Naive B cell (primary cell): ENCODE measurements at regions not wholly inside any gene's neighbourhood (a gene's known extent, or its start where the extent isn't known, plus 50 kb on each side); places are given as distances from the start of the nearest gene placed in this dataset.

Source experiments
- ATAC-seq, 2 donors: fragments of 150-1000 bp; cut with Tn5 transposase; 2 replicates each; pipeline ENCODE4 v1.10.0; 2021; ENCODE audit warnings: low read depth in 2 of 2, mild to moderate bottlenecking in 2 of 2, moderate library complexity in 2 of 2
- DNase-seq: peaks from one replicate; pipeline ENCODE4 v3.0.0; 2022
- H3K27ac Mint-ChIP-seq, 6 donors: one replicate each; pipeline ENCODE4 v1.8.0; 2020 to 2022; ENCODE audit warnings: mild to moderate bottlenecking in 6 of 6, mixed read lengths in 6 of 6, moderate library complexity in 5 of 6, inconsistent platforms in 2 of 6
- H3K27me3 Mint-ChIP-seq, 3 donors: one replicate each; pipeline ENCODE4 v1.8.0; 2021 to 2022; ENCODE audit warnings: mixed read lengths in 3 of 3, mild to moderate bottlenecking in 1 of 3
- H3K36me3 Mint-ChIP-seq, 2 donors: one replicate each; pipeline ENCODE4 v1.8.0; 2020 to 2022; ENCODE audit warnings: mixed read lengths in 2 of 2, inconsistent platforms in 1 of 2, mild to moderate bottlenecking in 1 of 2
- H3K4me1 Mint-ChIP-seq, 3 donors: one replicate each; pipeline ENCODE4 v1.8.0; 2020 to 2022; ENCODE audit warnings: mixed read lengths in 3 of 3, inconsistent platforms in 1 of 3, mild to moderate bottlenecking in 1 of 3, moderate library complexity in 1 of 3
- H3K4me3 Mint-ChIP-seq, 8 donors: one replicate each; pipeline ENCODE4 v1.8.0; 2020 to 2022; ENCODE audit warnings: mild to moderate bottlenecking in 8 of 8, mixed read lengths in 8 of 8, moderate library complexity in 8 of 8, inconsistent platforms in 2 of 8
- H3K9me3 Mint-ChIP-seq, 7 donors: one replicate each; pipeline ENCODE4 v1.8.0; 2020 to 2022; ENCODE audit warnings: mixed read lengths in 7 of 7, mild to moderate bottlenecking in 5 of 7, inconsistent platforms in 2 of 7, moderate library complexity in 1 of 7

DNA sequence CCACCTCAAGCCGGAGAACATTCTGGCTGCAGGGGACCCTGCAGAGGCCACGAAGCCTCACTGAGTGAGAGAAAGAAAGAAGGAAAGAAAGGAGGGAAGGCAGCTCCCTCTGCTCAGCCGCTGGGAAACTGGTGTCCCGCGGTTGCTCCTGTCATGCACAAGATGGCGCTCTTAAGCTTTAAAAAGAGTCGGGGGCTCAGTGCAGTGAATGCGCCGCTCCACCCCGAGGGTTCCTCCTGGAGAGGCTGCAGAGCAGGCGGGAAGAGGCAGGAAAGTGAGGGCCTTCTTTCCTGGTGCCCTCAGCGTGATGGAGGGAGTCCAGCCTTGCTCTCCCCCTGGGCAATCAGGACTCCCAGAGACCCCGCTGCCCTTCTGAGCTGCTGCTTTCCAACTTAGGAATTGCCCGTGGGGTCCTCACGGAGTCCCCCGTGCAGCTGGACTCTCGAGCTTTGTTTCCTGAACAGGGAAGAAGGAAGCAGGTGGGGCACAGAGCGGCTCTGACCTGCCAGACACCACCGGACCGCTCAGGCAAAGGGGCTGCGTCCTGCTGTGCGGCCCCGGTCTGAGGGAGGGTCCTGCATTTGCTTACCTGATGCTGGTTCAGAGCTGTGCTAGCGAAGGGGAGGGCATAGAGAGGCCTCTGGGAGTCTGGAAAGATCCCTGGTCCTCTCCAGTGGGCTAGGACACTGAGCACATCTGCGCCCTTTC, 141.9 kb upstream of the MKI67 start:
- H3K36me3 Mint-ChIP-seq: no peaks in the 10 kb centered on the region

DNA sequence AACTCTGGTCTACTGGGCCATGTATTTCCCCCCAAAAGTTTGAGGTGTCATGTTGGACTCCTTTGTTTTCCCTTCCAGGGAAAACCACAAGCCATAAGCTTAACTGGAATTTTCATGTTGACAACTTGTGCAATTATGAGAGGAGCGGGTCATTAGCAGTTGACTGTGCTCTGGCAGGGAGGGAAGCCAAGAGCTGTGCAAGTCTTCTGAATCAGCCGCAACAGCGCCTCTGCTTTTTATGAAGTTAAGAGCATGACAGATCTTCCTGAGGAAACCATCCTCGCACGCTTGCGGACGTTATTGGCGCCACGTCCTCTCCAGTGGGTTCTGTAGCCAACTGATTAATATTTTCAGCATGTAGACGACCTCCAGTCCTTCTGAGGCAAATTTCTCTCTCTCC, 148.7 kb upstream of the MKI67 start:
- Mint-ChIP-seq H3K4me3 (peak overlapping the region in 4 of 8 donors; percentile 5 to 74 (median 22)), H3K36me3 (no peaks in the 10 kb centered on the region), H3K27ac (peak overlapping the region in 2 of 6 donors; percentile 1 to 2), H3K4me1 (peaks cover 6 to 11% (median 6%) of the 10 kb centered on the region in 3 donors), H3K27me3 (peaks cover 45 to 56% (median 56%) of the 10 kb centered on the region in 3 donors), H3K9me3 (no peaks in the 10 kb centered on the region)
- DNase-seq: no peak
- no peak for ATAC-seq

More for the DNA sequence above, 141.9 kb upstream of the MKI67 start:
- Mint-ChIP-seq H3K4me1 (peaks cover 0 to 5% (median 4%) of the 10 kb centered on the region in 3 donors), H3K4me3 (no peak overlapping the region), H3K27me3 (peaks cover 52 to 76% (median 60%) of the 10 kb centered on the region in 3 donors), H3K27ac (no peak overlapping the region), H3K9me3 (no peaks in the 10 kb centered on the region)
- DNase-seq: no peak
- ATAC-seq: no peak

GRCh38 chr10:128275388-128276177, 149.4 kb upstream of the MKI67 start:
- H3K4me3 Mint-ChIP-seq: peak overlapping the region in 6 of 8 donors; percentile 5 to 74 (median 33)
- peak overlapping the region in 2 of 6 donors; percentile 1 to 2 for H3K27ac Mint-ChIP-seq
- H3K36me3 Mint-ChIP-seq: no peaks in the 10 kb centered on the region
- ATAC-seq (no peak), DNase-seq (no peak)
- H3K4me1 Mint-ChIP-seq: peaks cover 6 to 11% (median 6%) of the 10 kb centered on the region in 3 donors
- H3K27me3 Mint-ChIP-seq: peaks cover 39 to 56% (median 53%) of the 10 kb centered on the region in 3 donors
- H3K9me3 Mint-ChIP-seq: no peaks in the 10 kb centered on the region

DNA sequence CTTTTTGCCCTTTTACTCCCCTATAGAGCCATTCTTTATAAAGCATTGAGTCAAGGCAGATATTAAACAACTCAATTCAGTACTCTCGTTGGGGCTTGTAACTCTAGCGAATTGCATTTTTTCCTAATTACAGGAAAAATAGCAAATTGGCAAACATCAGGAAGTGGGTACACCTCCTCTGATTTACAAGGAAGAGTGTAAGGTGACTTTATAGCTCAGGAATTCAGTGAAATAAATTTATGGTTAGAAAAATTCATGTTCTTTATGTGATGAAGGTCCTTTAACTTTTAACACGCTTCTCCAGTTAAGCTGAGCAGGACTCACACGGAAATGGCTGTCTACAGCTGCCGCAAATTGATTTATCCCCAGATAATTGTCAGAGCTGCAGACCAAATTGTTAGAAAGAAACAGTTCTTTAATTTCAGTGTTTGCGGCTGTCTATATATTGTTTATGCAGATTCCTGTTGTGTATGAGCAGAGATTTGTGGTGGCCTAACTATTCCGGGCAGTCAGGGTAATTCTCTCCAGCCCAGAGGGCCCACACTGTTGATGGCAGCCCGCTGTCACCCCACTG, 151.1 kb upstream of the MKI67 start:
- H3K27ac Mint-ChIP-seq: no peak overlapping the region
- H3K4me3 Mint-ChIP-seq: no peak overlapping the region

GRCh38 chr10:128278362-128278761, 152.1 kb upstream of the MKI67 start:
- peaks cover 6 to 11% (median 6%) of the 10 kb centered on the region in 3 donors for H3K4me1 Mint-ChIP-seq
- DNase-seq: no peak
- H3K27me3 Mint-ChIP-seq: peaks cover 30 to 35% (median 32%) of the 10 kb centered on the region in 3 donors
- no peak overlapping the region for H3K4me3 Mint-ChIP-seq
- H3K27ac Mint-ChIP-seq: no peak overlapping the region
- H3K36me3 Mint-ChIP-seq: no peaks in the 10 kb centered on the region
- no peaks in the 10 kb centered on the region for H3K9me3 Mint-ChIP-seq
- ATAC-seq: no peak

More for the DNA sequence above, 151.1 kb upstream of the MKI67 start:
- Mint-ChIP-seq H3K4me1 (peaks cover 6 to 11% (median 6%) of the 10 kb centered on the region in 3 donors), H3K36me3 (no peaks in the 10 kb centered on the region), H3K9me3 (no peaks in the 10 kb centered on the region), H3K27me3 (peaks cover 30 to 45% (median 40%) of the 10 kb centered on the region in 3 donors)
- no peak for DNase-seq
- no peak for ATAC-seq

GRCh38 chr10:128280271-128280670, 154.0 kb upstream of the MKI67 start:
- H3K9me3 Mint-ChIP-seq: peaks cover 0 to 2% (median 0%) of the 10 kb centered on the region in 7 donors
- H3K27me3 Mint-ChIP-seq: peaks cover 28 to 44% (median 41%) of the 10 kb centered on the region in 3 donors
- peaks cover 2 to 6% (median 3%) of the 10 kb centered on the region in 3 donors for H3K4me1 Mint-ChIP-seq
- no peaks in the 10 kb centered on the region for H3K36me3 Mint-ChIP-seq
- H3K27ac Mint-ChIP-seq: no peak overlapping the region
- ATAC-seq (no peak), DNase-seq (no peak)
- no peak overlapping the region for H3K4me3 Mint-ChIP-seq

GRCh38 chr10:128281343-128281742, 155.1 kb upstream of the MKI67 start:
- no peak for ATAC-seq
- Mint-ChIP-seq H3K27me3 (peaks cover 36 to 52% (median 49%) of the 10 kb centered on the region in 3 donors), H3K4me3 (no peak overlapping the region), H3K27ac (no peak overlapping the region), H3K36me3 (no peaks in the 10 kb centered on the region), H3K4me1 (no peaks in the 10 kb centered on the region), H3K9me3 (peaks cover 0 to 4% (median 0%) of the 10 kb centered on the region in 7 donors)
- no peak for DNase-seq

- DNase-seq (no peak), ATAC-seq (no peak)
- Mint-ChIP-seq H3K4me3 (no peak overlapping the region), H3K9me3 (peaks cover 0 to 4% (median 0%) of the 10 kb centered on the region in 7 donors), H3K4me1 (no peaks in the 10 kb centered on the region), H3K27me3 (peaks cover 33 to 53% (median 47%) of the 10 kb centered on the region in 3 donors), H3K36me3 (no peaks in the 10 kb centered on the region), H3K27ac (no peak overlapping the region)
Observed at GRCh38 chr10:128281861-128282260, 155.6 kb upstream of the MKI67 start.

GRCh38 chr10:128286141-128286761, 160.0 kb upstream of the MKI67 start:
- peaks cover 40 to 57% (median 56%) of the 10 kb centered on the region in 3 donors for H3K27me3 Mint-ChIP-seq
- H3K36me3 Mint-ChIP-seq: peaks cover 10 to 12% of the 10 kb centered on the region in 2 donors
- no peak overlapping the region for H3K27ac Mint-ChIP-seq
- peaks cover 3 to 29% (median 16%) of the 10 kb centered on the region in 7 donors for H3K9me3 Mint-ChIP-seq
- no peaks in the 10 kb centered on the region for H3K4me1 Mint-ChIP-seq
- ATAC-seq (no peak), DNase-seq (no peak)
- H3K4me3 Mint-ChIP-seq: no peak overlapping the region

DNA sequence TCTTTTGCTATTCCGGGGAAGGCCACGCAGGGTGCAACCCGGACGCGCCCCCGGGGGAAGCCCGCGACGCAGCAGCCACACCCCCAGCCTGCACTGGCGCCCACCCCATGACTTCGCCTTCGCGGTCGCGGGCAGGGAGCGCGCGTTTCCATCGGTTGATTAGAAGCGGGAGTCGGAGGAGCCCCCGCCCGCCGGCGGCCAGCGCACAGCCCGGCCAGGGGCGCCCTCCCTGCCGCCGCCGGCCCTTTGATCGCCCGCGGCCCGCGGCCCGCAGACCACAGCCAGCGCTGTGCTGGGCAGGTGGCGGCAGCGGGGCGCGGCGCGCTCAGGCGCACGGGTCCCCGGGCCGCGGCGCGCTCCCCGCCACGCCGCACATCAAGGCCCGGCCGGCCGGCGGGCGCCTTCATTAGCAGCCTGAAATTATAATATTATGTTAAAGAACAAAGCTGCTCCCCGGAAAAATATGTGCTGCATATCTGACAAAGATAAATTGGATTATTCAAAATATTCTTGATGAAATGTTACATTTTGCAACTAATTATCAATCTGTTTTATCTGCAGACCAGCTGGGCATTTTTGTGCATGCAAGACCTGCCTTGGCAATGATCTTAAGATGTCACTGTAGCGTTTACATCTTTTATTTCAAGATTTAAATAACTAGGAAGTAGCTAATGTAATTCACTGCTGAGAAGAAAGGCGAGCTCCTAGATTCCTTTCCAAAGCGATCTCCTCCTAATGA, 160.7 kb upstream of the MKI67 start:
- Mint-ChIP-seq H3K36me3 (peaks cover 10 to 12% of the 10 kb centered on the region in 2 donors), H3K27me3 (peaks cover 40 to 62% (median 57%) of the 10 kb centered on the region in 3 donors), H3K27ac (no peak overlapping the region), H3K9me3 (peaks cover 6 to 32% (median 17%) of the 10 kb centered on the region in 7 donors), H3K4me1 (no peaks in the 10 kb centered on the region), H3K4me3 (no peak overlapping the region)
- ATAC-seq (no peak), DNase-seq (no peak)

DNA sequence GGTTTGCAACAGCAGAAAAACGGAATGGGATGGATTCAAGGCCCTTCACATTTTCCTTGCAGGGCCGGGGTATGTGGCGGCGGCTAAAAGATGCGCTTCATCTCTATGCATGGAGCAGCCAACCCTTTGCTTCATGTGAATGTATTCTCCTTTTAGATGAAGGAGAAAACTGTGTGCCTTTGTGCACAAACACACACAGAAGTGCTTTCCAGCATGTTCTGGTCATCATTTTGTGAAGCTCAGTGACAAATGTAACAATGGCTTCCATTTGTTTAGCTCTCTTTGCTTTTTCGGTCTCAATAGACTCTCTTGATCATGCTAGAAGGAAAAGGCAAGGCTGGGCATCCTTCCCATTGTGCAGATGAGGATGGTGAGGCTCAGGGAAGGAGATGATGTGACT, 161.7 kb upstream of the MKI67 start:
- ATAC-seq: no peak
- peaks cover 43 to 65% (median 57%) of the 10 kb centered on the region in 3 donors for H3K27me3 Mint-ChIP-seq
- no peaks in the 10 kb centered on the region for H3K4me1 Mint-ChIP-seq
- no peak overlapping the region for H3K27ac Mint-ChIP-seq
- DNase-seq: no peak
- peaks cover 6 to 32% (median 17%) of the 10 kb centered on the region in 7 donors for H3K9me3 Mint-ChIP-seq
- H3K4me3 Mint-ChIP-seq: peak overlapping the region in 1 of 8 donors; percentile 73
- peaks cover 10 to 12% of the 10 kb centered on the region in 2 donors for H3K36me3 Mint-ChIP-seq

DNA sequence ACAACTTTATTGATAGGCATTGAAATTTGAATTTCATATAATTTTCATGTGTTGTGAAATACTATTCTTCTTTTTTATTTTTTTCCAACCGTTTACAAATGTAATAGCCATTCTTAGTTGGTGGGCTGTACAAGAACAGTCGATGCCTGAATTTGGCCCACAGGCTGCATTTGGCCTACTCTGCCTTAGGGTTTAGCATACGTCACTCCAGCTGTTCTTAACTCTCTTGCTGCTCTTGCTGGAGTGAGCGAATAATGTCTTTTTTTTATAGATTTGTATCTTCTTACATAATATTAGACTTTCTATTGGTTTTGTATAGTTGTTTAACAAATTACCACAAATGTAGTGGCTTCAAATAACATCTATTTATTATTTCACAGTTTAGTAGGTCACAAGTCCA, 163.4 kb upstream of the MKI67 start:
- Mint-ChIP-seq H3K4me1 (no peaks in the 10 kb centered on the region), H3K27me3 (peaks cover 38 to 54% (median 52%) of the 10 kb centered on the region in 3 donors), H3K36me3 (peaks cover 10 to 12% of the 10 kb centered on the region in 2 donors), H3K27ac (no peak overlapping the region), H3K4me3 (no peak overlapping the region), H3K9me3 (peaks cover 6 to 32% (median 17%) of the 10 kb centered on the region in 7 donors)
- no peak for ATAC-seq
- no peak for DNase-seq
